H1 (cell line): ENCODE measurements at regions not wholly inside any gene's neighbourhood (a gene's known extent, or its start where the extent isn't known, plus 50 kb on each side); places are given as distances from the start of the nearest gene placed in this dataset.

Source experiments
- CTCF ChIA-PET: fragments of 300-600 bp; sonication (Branson Sonifier 250); formaldehyde crosslinking; loops from one replicate; lab custom pipeline; 2021; ENCODE audit not compliant: partially characterized antibody; lab: Charles Lee
- POLR2A ChIA-PET: fragments of 300-600 bp; sonication (Branson Sonifier 250); formaldehyde crosslinking; loops from one replicate; lab custom pipeline; 2021; ENCODE audit warnings: inconsistent platforms; ENCODE audit not compliant: partially characterized antibody; lab: Charles Lee
- DNase-seq, 2 experiments: peaks; one replicate each; pipeline versions ENCODE4 v3.0.0 to v3.0.0-alpha.2; 2010 to 2022; ENCODE audit warnings: low spot score in 2 of 2, low read depth in 1 of 2, mixed read lengths in 1 of 2
- FAIRE-seq: peaks from 2 replicates; lab custom pipeline; 2011; peaks lifted over from hg19 to GRCh38; lab: Jason Lieb, UNC
- H2AFZ ChIP-seq: 2 replicates; pipeline ENCODE4 v1.8.1; 2012; ENCODE audit warnings: low read length, inconsistent platforms
- H2AK5ac ChIP-seq: 2 replicates; pipeline ENCODE4 v1.6.1; 2013; ENCODE audit warnings: low read depth, low read length
- H2BK120ac ChIP-seq: replicated peaks from 2 replicates; pipeline ENCODE3; 2013; ENCODE audit warnings: low read depth, low read length, inconsistent platforms
- H2BK12ac ChIP-seq: 2 replicates; pipeline ENCODE4 v1.6.1; 2013; ENCODE audit warnings: low read depth, low read length
- H2BK15ac ChIP-seq: 2 replicates; pipeline ENCODE4 v1.6.1; 2013; ENCODE audit warnings: low read length
- H2BK20ac ChIP-seq: 2 replicates; pipeline ENCODE4 v1.6.1; 2013; ENCODE audit warnings: low read length
- H2BK5ac ChIP-seq: 2 replicates; pipeline ENCODE4 v1.6.1; 2013; ENCODE audit warnings: low read depth, low read length
- H3K14ac ChIP-seq: 2 replicates; pipeline ENCODE4 v1.6.1; 2013; ENCODE audit warnings: inconsistent platforms; ENCODE audit not compliant: insufficient read length
- H3K18ac ChIP-seq: 2 replicates; pipeline ENCODE4 v1.6.1; 2013; ENCODE audit warnings: low read length; ENCODE audit errors: extremely low read depth
- H3K23ac ChIP-seq: 2 replicates; pipeline ENCODE4 v1.6.1; 2013; ENCODE audit warnings: inconsistent platforms; ENCODE audit not compliant: insufficient read length
- H3K23me2 ChIP-seq: 2 replicates; pipeline ENCODE4 v1.6.1; 2013; ENCODE audit warnings: low read depth, low read length
- H3K27ac ChIP-seq: 2 replicates; pipeline ENCODE4 v1.6.1; 2011; ENCODE audit warnings: low read depth, low read length, inconsistent platforms
- H3K27me3 ChIP-seq, 4 experiments: replicated peaks in 1 of 4; 1 replicate in 1 of 4; 2 replicates in 3 of 4; pipeline versions ENCODE4 v1.6.1 to v1.8.1; 2011 to 2013; ENCODE audit warnings: low read length in 3 of 4, mild to moderate bottlenecking in 3 of 4, inconsistent platforms in 2 of 4, mixed read lengths in 2 of 4, moderate library complexity in 1 of 4; ENCODE audit not compliant: control insufficient read depth in 3 of 4, insufficient read depth in 3 of 4; ENCODE audit errors: extremely low read depth in 1 of 4
- H3K36me3 ChIP-seq, 4 experiments: 2 replicates each; pipeline versions ENCODE4 v1.6.1 to v1.8.1; 2011 to 2013; ENCODE audit warnings: mild to moderate bottlenecking in 4 of 4, low read length in 3 of 4, moderate library complexity in 2 of 4, control low read depth in 1 of 4, inconsistent platforms in 1 of 4; ENCODE audit not compliant: insufficient read depth in 4 of 4, control insufficient read depth in 2 of 4
- H3K4ac ChIP-seq: replicated peaks from 2 replicates; pipeline ENCODE3; 2013; ENCODE audit warnings: low read length, low read depth, mixed read lengths, inconsistent platforms; ENCODE audit not compliant: insufficient read length
- H3K4me1 ChIP-seq, 4 experiments: replicated peaks in 1 of 4; 1 replicate in 1 of 4; 2 replicates in 3 of 4; pipeline versions ENCODE4 v1.6.1 to v1.8.1; 2011 to 2013; ENCODE audit warnings: low read length in 3 of 4, inconsistent platforms in 2 of 4, mixed read lengths in 1 of 4; ENCODE audit not compliant: insufficient read depth in 4 of 4, control insufficient read depth in 3 of 4
- H3K4me2 ChIP-seq, 2 experiments: 2 replicates each; pipeline versions ENCODE4 v1.6.1 to v1.8.1; 2011 to 2013; ENCODE audit warnings: low read depth in 2 of 2, low read length in 2 of 2, control low read depth in 1 of 2, inconsistent platforms in 1 of 2, mild to moderate bottlenecking in 1 of 2; ENCODE audit not compliant: insufficient read depth in 1 of 2
- H3K4me3 ChIP-seq, 4 experiments: fragments of 200-600, 300-600 bp in 1 of 4; sonication (generic), shearing (Covaris generic), sonication (Bioruptor Twin) in 1 of 4; 2 replicates each; pipeline versions ENCODE4 v1.5.1 to v1.8.1; 2011 to 2016; ENCODE audit warnings: low read length in 4 of 4, low read depth in 3 of 4, control low read depth in 2 of 4, inconsistent platforms in 2 of 4, mild to moderate bottlenecking in 2 of 4, mixed read lengths in 1 of 4, moderate library complexity in 1 of 4; ENCODE audit not compliant: insufficient read depth in 2 of 4; ENCODE audit errors: extremely low read depth in 1 of 4
- H3K56ac ChIP-seq: replicated peaks from 2 replicates; pipeline ENCODE3; 2013; ENCODE audit warnings: low read depth, mild to moderate bottlenecking, mixed read lengths, low read length, inconsistent platforms; ENCODE audit not compliant: insufficient read length
- H3K79me1 ChIP-seq: 2 replicates; pipeline ENCODE4 v1.6.1; 2013; ENCODE audit warnings: low read depth, low read length, control low read depth
- H3K79me2 ChIP-seq, 2 experiments: 2 replicates each; pipeline versions ENCODE4 v1.6.1 to v1.8.1; 2012 to 2013; ENCODE audit warnings: low read length in 2 of 2, mild to moderate bottlenecking in 2 of 2, inconsistent platforms in 1 of 2; ENCODE audit not compliant: insufficient read depth in 2 of 2, control insufficient read depth in 1 of 2
- H3K9ac ChIP-seq, 4 experiments: replicated peaks in 1 of 4; 1 replicate in 1 of 4; 2 replicates in 3 of 4; pipeline versions ENCODE4 v1.6.1 to v1.8.1; 2011 to 2013; ENCODE audit warnings: low read depth in 3 of 4, low read length in 3 of 4, control low read depth in 2 of 4, mild to moderate bottlenecking in 2 of 4, moderate library complexity in 2 of 4, inconsistent platforms in 1 of 4; ENCODE audit errors: extremely low read depth in 1 of 4
- H3K9me3 ChIP-seq, 2 experiments: 2 replicates each; pipeline versions ENCODE4 v1.6.1 to v1.8.1; 2012 to 2013; ENCODE audit warnings: mild to moderate bottlenecking in 2 of 2, moderate library complexity in 2 of 2, control low read depth in 1 of 2, inconsistent platforms in 1 of 2, low read depth in 1 of 2, low read length in 1 of 2, mixed read lengths in 1 of 2; ENCODE audit not compliant: insufficient read depth in 2 of 2
- H4K20me1 ChIP-seq, 2 experiments: replicated peaks in 1 of 2; 2 replicates each; pipeline versions ENCODE3 to v1.8.1; 2011 to 2013; ENCODE audit warnings: inconsistent platforms in 2 of 2, low read length in 2 of 2, mild to moderate bottlenecking in 1 of 2; ENCODE audit not compliant: insufficient read depth in 2 of 2, control insufficient read depth in 1 of 2
- H4K5ac ChIP-seq: 2 replicates; pipeline ENCODE4 v1.6.1; 2013; ENCODE audit warnings: low read length, low read depth, mixed read lengths, inconsistent platforms; ENCODE audit not compliant: insufficient read length
- H4K8ac ChIP-seq: 2 replicates; pipeline ENCODE4 v1.8.0; 2013; ENCODE audit warnings: mild to moderate bottlenecking, moderate library complexity, low read length, inconsistent platforms; ENCODE audit not compliant: insufficient read depth; ENCODE audit errors: extremely low read depth
- H4K91ac ChIP-seq: replicated peaks from 2 replicates; pipeline ENCODE3; 2013; ENCODE audit warnings: low read length, mixed read lengths, inconsistent platforms; ENCODE audit not compliant: insufficient read length
- CHD2 ChIP-seq: IDR thresholded peaks from 2 replicates; pipeline ENCODE4 v1.6.1; 2012; ENCODE audit warnings: low read length, improper control_type of control experiment
- EGR1 ChIP-seq: IDR thresholded peaks from 2 replicates; pipeline ENCODE4 v1.6.1; 2011; ENCODE audit warnings: low read depth, low read length, borderline replicate concordance
- HDAC6 ChIP-seq: IDR thresholded peaks from one replicate; pipeline ENCODE4 v1.7.1; 2012; ENCODE audit warnings: low read depth, mild to moderate bottlenecking, inconsistent platforms, low read length, moderate library complexity
- TBP ChIP-seq: IDR thresholded peaks from 2 replicates; pipeline ENCODE4 v1.6.1; 2011; ENCODE audit warnings: low read depth, low read length, improper control_type of control experiment
- YY1 ChIP-seq: IDR thresholded peaks from 2 replicates; pipeline ENCODE4 v1.6.1; 2011; ENCODE audit warnings: low read depth, mild to moderate bottlenecking, low read length
- ZNF274 ChIP-seq: IDR thresholded peaks from 2 replicates; pipeline ENCODE4 v1.7.0; 2012; ENCODE audit warnings: low read length, borderline replicate concordance; ENCODE audit errors: extremely low read depth
- WGBS, 2 experiments: shearing (Covaris generic) in 1 of 2; methylation state at CpG; one replicate each; pipeline versions ENCODE4 v1.1.6 to v1.1.7; 2013 to 2015; ENCODE audit warnings: low lambda C conversion rate in 2 of 2, mixed read lengths in 2 of 2, inconsistent platforms in 1 of 2, low coverage in 1 of 2, missing lambda C conversion rate in 1 of 2; ENCODE audit not compliant: insufficient replicate concordance in 2 of 2, insufficient coverage in 1 of 2, insufficient read length in 1 of 2; ENCODE audit errors: extremely low coverage in 1 of 2, missing lambda C conversion rate in 1 of 2; 5-methylcytosine and 5-hydroxymethylcytosine counted together

GRCh38 chr5:119966028-119966427 is 336.7 kb downstream of the FAM170A start:
- H3K79me2 ChIP-seq: no peaks in the 10 kb centered on the region
- H4K5ac ChIP-seq: no peak overlapping the region
- no peak overlapping the region for H2BK12ac ChIP-seq
- H3K18ac ChIP-seq: no peak overlapping the region
- no peak overlapping the region for H3K9ac ChIP-seq
- ChIA-PET POLR2A (no interaction called here), CTCF (interaction anchor here (1.5 kb wide), 2 partner anchors 9 to 14 kb away, joined by 3 read pairs; no protein-coding TSS in a partner anchor)
- H3K27me3 ChIP-seq: peaks cover 0 to 1% (median 0%) of the 10 kb centered on the region in 4 experiments; a peak in 1 of 7 replicates
- H3K56ac ChIP-seq: no peak overlapping the region
- no peak overlapping the region for H3K4ac ChIP-seq
- H4K20me1 ChIP-seq: no peaks in the 10 kb centered on the region
- H3K4me1 ChIP-seq: no peaks in the 10 kb centered on the region
- no peak overlapping the region for H2AK5ac ChIP-seq
- H3K23ac ChIP-seq: no peak overlapping the region
- no peak overlapping the region for H2BK20ac ChIP-seq
- H2BK120ac ChIP-seq: no peak overlapping the region
- WGBS, 2 experiments: 68 to 96% methylated on average over 2 to 3 of the region's 3 CpGs
- no peaks in the 10 kb centered on the region for H3K79me1 ChIP-seq
- no peak overlapping the region for H2AFZ ChIP-seq
- no peak overlapping the region for H4K8ac ChIP-seq
- FAIRE-seq (no peak), DNase-seq (no peak)
- no peak overlapping the region for H2BK5ac ChIP-seq
- no peaks in the 10 kb centered on the region for H3K9me3 ChIP-seq
- no peak overlapping the region for H3K4me3 ChIP-seq
- no peak for TF ChIP-seq HDAC6
- TF ChIP-seq YY1: no peak
- no peak for TF ChIP-seq CHD2
- TF ChIP-seq EGR1: no peak
- no peak for TF ChIP-seq TBP
- TF ChIP-seq ZNF274: no peak
- H4K91ac ChIP-seq: no peak overlapping the region
- no peak overlapping the region for H3K4me2 ChIP-seq
- H3K36me3 ChIP-seq: no peaks in the 10 kb centered on the region
- no peak overlapping the region for H3K14ac ChIP-seq
- no peak overlapping the region for H3K27ac ChIP-seq
- H2BK15ac ChIP-seq: no peak overlapping the region
- no peaks in the 10 kb centered on the region for H3K23me2 ChIP-seq
